Calu3 (cell line): ENCODE measurements at regions not wholly inside any gene's neighbourhood (a gene's known extent, or its start where the extent isn't known, plus 50 kb on each side); places are given as distances from the start of the nearest gene placed in this dataset.
"Not testable (repeated sequence)": the region's sequence is repeated elsewhere in the genome, so short reads cannot be mapped to it uniquely, and the experiment has no call there.

ENCODE experiments used
- BruUV-seq: library from RNA; stranded (reverse); fragments of 400-500 nt; replicated peaks from 2 replicates; lab custom pipeline; 2021; lab: Mats Ljungman, UMichigan
- CTCF ChIA-PET: fragments of 300-600 bp; sonication (Branson Sonifier 250); formaldehyde crosslinking; loops from one replicate; lab custom pipeline; 2022; ENCODE audit warnings: antibody characterized with exemption; lab: Charles Lee
- DNase-seq: peaks from one replicate; pipeline ENCODE4 v3.0.0; 2022
- H3K27ac Mint-ChIP-seq: one replicate; pipeline ENCODE4 v1.8.0; 2022; ENCODE audit warnings: mixed read lengths; ENCODE audit not compliant: unreplicated experiment
- H3K27me3 Mint-ChIP-seq: one replicate; pipeline ENCODE4 v1.8.0; 2022; ENCODE audit warnings: mixed read lengths; ENCODE audit not compliant: unreplicated experiment
- H3K36me3 Mint-ChIP-seq: one replicate; pipeline ENCODE4 v1.8.0; 2022; ENCODE audit warnings: mild to moderate bottlenecking, moderate library complexity, mixed read lengths; ENCODE audit not compliant: insufficient read depth, unreplicated experiment
- H3K4me1 Mint-ChIP-seq: one replicate; pipeline ENCODE4 v1.8.0; 2022; ENCODE audit warnings: mild to moderate bottlenecking, low read depth, mixed read lengths; ENCODE audit not compliant: unreplicated experiment
- H3K4me3 Mint-ChIP-seq: one replicate; pipeline ENCODE4 v1.8.0; 2022; ENCODE audit warnings: mild to moderate bottlenecking, low read depth, moderate library complexity, mixed read lengths; ENCODE audit not compliant: unreplicated experiment
- H3K9me3 Mint-ChIP-seq: one replicate; pipeline ENCODE4 v1.8.0; 2022; ENCODE audit warnings: low read depth, mixed read lengths; ENCODE audit not compliant: unreplicated experiment
- intact Hi-C: fragments of 100-400 bp; cut with micrococcal nuclease; formaldehyde crosslinking; loops from one replicate; pipeline ENCODE4 v1.10.0; 2022; ENCODE audit not compliant: unreplicated experiment
- TF ChIP-seq, protein P1 (sequence below): fragments of 200-600 bp; IDR thresholded peaks from one replicate; pipeline ENCODE4 v1.8.0; 2022; ENCODE audit warnings: antibody characterized with exemption; ENCODE audit not compliant: unreplicated experiment

DNA sequence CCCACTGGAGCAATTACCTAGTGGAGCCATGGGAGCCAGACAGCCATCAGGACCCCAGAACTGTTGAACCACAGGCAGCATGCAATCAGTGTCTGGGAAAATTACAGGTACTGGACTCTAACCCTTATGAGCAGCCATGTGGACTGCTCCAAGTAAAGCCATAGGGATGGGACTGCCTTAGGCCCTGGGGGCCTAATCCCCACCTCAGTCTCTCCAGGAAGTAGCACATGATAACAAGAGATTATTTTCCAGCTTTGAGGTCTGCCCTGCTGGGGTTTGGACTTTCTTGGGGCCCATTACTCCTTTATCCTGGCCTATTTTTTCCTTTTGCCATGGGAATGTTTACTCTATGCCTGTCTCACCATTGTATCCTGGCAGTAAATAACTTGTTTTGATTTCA, 226.8 kb downstream of the AEBP2 start:
- no TSS peak for BruUV-seq

DNA sequence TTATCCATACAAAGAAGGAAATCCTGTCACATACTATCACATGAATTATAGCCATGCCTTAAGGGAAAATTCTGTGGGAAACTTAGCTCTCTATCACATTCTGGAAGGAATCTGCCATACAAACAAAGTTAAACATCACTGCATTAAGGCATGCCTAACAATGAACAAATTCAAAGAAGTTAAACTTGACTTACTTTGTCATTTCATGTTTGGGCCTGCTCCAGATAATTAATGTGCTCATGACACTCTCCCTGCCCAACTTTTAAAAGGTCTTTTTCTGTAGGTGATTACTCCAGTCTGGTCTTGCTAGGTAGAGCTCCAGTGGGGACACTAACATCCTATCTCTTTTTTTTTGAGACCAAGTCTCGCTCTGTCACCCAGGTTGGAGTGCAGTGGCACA, 230.5 kb downstream of the AEBP2 start:
- DNase-seq = no peak
- TF ChIP-seq, protein P1, sequence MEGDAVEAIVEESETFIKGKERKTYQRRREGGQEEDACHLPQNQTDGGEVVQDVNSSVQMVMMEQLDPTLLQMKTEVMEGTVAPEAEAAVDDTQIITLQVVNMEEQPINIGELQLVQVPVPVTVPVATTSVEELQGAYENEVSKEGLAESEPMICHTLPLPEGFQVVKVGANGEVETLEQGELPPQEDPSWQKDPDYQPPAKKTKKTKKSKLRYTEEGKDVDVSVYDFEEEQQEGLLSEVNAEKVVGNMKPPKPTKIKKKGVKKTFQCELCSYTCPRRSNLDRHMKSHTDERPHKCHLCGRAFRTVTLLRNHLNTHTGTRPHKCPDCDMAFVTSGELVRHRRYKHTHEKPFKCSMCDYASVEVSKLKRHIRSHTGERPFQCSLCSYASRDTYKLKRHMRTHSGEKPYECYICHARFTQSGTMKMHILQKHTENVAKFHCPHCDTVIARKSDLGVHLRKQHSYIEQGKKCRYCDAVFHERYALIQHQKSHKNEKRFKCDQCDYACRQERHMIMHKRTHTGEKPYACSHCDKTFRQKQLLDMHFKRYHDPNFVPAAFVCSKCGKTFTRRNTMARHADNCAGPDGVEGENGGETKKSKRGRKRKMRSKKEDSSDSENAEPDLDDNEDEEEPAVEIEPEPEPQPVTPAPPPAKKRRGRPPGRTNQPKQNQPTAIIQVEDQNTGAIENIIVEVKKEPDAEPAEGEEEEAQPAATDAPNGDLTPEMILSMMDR = no peak
- BruUV-seq = no TSS peak

More for the DNA sequence above, 226.8 kb downstream of the AEBP2 start:
- DNase-seq = no peak
- H3K4me3 Mint-ChIP-seq = no peak overlapping the region
- no peak overlapping the region for H3K27ac Mint-ChIP-seq
- TF ChIP-seq, protein P1 = no peak
- CTCF ChIA-PET = no interaction called here
- intact Hi-C loops = no loop called here
- H3K27me3 Mint-ChIP-seq = no peaks in the 10 kb centered on the region
- H3K9me3 Mint-ChIP-seq = no peaks in the 10 kb centered on the region
- H3K36me3 Mint-ChIP-seq = no peaks in the 10 kb centered on the region
- H3K4me1 Mint-ChIP-seq = no peaks in the 10 kb centered on the region

DNA sequence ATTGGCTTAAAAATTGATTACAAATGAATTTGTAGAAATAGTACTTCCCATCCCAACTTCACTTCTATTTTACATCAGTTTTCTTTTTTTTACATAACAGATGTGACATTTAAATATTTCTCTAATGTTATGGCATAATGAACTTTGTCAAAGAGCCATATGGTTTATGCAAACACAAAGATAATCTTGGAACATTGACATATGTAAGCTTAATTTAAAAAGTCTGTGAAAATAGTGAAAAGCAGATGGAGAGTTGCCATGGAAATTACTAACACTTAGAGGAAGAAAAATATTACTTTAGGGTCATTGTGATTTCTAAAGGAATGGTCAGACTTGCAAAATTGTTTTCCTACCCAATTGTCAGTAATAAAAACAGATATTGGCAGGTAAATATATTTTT, 232.4 kb downstream of the AEBP2 start:
- Mint-ChIP-seq H3K27ac (no peak overlapping the region), H3K4me1 (no peaks in the 10 kb centered on the region), H3K9me3 (no peaks in the 10 kb centered on the region), H3K4me3 (no peak overlapping the region), H3K27me3 (no peaks in the 10 kb centered on the region), H3K36me3 (no peaks in the 10 kb centered on the region)
- CTCF ChIA-PET = no interaction called here
- TF ChIP-seq, protein P1 = no peak
- intact Hi-C loops = no loop called here
- no peak for DNase-seq
- BruUV-seq = no TSS peak

More for the DNA sequence above, 230.5 kb downstream of the AEBP2 start:
- H3K27ac Mint-ChIP-seq = no peak overlapping the region
- CTCF ChIA-PET = no interaction called here
- no peaks in the 10 kb centered on the region for H3K9me3 Mint-ChIP-seq
- intact Hi-C loops = no loop called here
- H3K4me3 Mint-ChIP-seq = no peak overlapping the region
- H3K4me1 Mint-ChIP-seq = no peaks in the 10 kb centered on the region
- no peaks in the 10 kb centered on the region for H3K36me3 Mint-ChIP-seq
- H3K27me3 Mint-ChIP-seq = no peaks in the 10 kb centered on the region

DNA sequence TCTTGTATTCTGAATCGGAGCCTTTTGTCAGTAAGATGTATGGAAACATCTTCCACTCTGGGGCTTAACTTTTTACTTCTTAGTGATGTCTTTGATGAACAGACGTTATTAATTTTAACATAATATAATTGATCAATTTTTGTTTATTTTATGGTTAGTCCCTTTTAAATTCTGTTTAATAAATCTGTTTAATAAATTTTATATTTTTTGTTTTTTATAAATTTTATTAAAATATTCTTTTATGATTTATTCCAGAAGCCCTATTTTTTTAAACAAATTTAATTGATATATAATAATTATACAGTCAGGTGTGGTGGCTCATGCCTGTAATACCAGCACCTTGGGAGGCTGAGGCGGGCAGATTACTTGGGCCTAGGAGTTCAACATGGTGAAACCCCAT, 235.1 kb downstream of the AEBP2 start:
- no peaks in the 10 kb centered on the region for H3K27me3 Mint-ChIP-seq
- TF ChIP-seq, protein P1 = no peak
- no peaks in the 10 kb centered on the region for H3K9me3 Mint-ChIP-seq
- intact Hi-C loops = no loop called here
- no peak for DNase-seq
- CTCF ChIA-PET = no interaction called here
- H3K4me1 Mint-ChIP-seq = no peaks in the 10 kb centered on the region
- BruUV-seq = no TSS peak
- H3K36me3 Mint-ChIP-seq = no peaks in the 10 kb centered on the region
- no peak overlapping the region for H3K4me3 Mint-ChIP-seq
- H3K27ac Mint-ChIP-seq = no peak overlapping the region

DNA sequence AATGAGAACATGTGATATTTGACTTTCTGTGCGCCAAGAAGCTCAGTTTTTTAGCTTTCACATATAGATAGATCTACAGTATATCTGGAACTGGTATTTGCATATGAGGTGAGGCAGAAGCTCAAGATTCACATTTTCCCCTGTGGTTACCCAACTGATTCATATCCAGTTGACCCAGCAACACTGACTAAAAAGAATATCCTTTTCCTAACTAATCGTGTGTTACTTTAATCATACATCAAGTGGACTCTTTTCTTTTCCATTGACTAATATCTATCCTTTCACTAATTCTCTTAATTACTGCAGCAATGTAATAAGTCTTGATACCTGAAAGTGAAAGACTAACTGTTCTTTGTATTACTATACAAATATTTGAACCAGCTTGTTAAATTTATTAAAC, 236.1 kb downstream of the AEBP2 start:
- intact Hi-C loops = no loop called here
- TF ChIP-seq, protein P1 = no peak
- CTCF ChIA-PET = no interaction called here
- Mint-ChIP-seq H3K4me1 (no peaks in the 10 kb centered on the region), H3K9me3 (no peaks in the 10 kb centered on the region), H3K27me3 (no peaks in the 10 kb centered on the region), H3K36me3 (no peaks in the 10 kb centered on the region), H3K4me3 (no peak overlapping the region), H3K27ac (no peak overlapping the region)
- no TSS peak for BruUV-seq
- DNase-seq = no peak

DNA sequence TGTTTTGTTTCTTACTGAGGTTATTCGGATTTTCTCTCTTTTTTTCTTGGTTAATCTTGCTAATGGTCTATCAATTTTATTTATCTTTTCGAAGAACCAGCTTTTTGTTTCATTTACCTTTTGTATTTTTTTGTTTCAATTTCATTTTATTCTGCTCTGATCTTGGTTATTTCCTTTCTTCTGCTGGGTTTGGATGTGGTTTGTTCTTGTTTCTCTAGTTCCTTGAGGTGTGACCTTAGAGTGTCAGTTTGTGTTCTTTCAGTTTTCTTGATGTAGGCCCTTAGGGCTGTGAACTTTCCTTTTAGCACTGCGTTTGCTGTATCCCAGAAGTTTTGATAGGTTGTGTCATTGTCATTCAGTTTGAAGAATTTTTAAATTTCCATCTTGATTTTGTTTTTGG, 239.2 kb downstream of the AEBP2 start:
- DNase-seq, H3K4me3 Mint-ChIP-seq, intact Hi-C loops, H3K27me3 Mint-ChIP-seq, H3K36me3 Mint-ChIP-seq, CTCF ChIA-PET, H3K9me3 Mint-ChIP-seq, BruUV-seq, H3K4me1 Mint-ChIP-seq, H3K27ac Mint-ChIP-seq: not testable (repeated sequence)
